PC-3 (cell line): ENCODE measurements at regions not wholly inside any gene's neighbourhood (a gene's known extent, or its start where the extent isn't known, plus 50 kb on each side); places are given as distances from the start of the nearest gene placed in this dataset.
"Not testable (repeated sequence)": the region's sequence is repeated elsewhere in the genome, so short reads cannot be mapped to it uniquely, and the experiment has no call there.

ENCODE experiments used
- ATAC-seq: fragments of 200-7000 bp; cut with Tn5 transposase; 2 replicates; pipeline ENCODE4 v1.9.1; 2020; ENCODE audit warnings: mild to moderate bottlenecking, moderate library complexity
- BruUV-seq: library from RNA; stranded (reverse); fragments of 400-500 nt; replicated peaks from 2 replicates; lab custom pipeline; 2021; lab: Mats Ljungman, UMichigan
- CTCF ChIA-PET: fragments of 300-600 bp; sonication (Branson Sonifier 250); formaldehyde crosslinking; loops from one replicate; lab custom pipeline; 2022; ENCODE audit warnings: antibody characterized with exemption; lab: Charles Lee
- POLR2A ChIA-PET: fragments of 300-600 bp; sonication (Branson Sonifier 250); formaldehyde crosslinking; loops from one replicate; lab custom pipeline; 2022; ENCODE audit warnings: antibody characterized with exemption; ENCODE audit not compliant: unreplicated experiment; lab: Charles Lee
- DNase-seq: peaks from one replicate; pipeline ENCODE4 v3.0.0-alpha.2; 2015
- H2AFZ ChIP-seq: fragments of 300-600 bp; sonication (generic); 2 replicates; pipeline ENCODE4 v1.6.0; 2016; ENCODE audit warnings: antibody characterized with exemption, low read length
- H3F3A ChIP-seq: fragments of 300-600 bp; sonication (generic); one replicate; pipeline ENCODE4 v1.6.0; 2017; ENCODE audit warnings: antibody characterized with exemption, low read length, control low read depth, mild to moderate bottlenecking; ENCODE audit not compliant: unreplicated experiment
- H3K27ac ChIP-seq: fragments of 300-600 bp; sonication (generic); 2 replicates; pipeline ENCODE4 v1.5.1; 2016; ENCODE audit warnings: mild to moderate bottlenecking, low read length
- H3K27me3 ChIP-seq: fragments of 300-600 bp; sonication (generic); 2 replicates; pipeline ENCODE4 v1.6.1; 2016; ENCODE audit warnings: low read length, mixed read lengths
- H3K36me3 ChIP-seq: fragments of 300-600 bp; sonication (generic); 2 replicates; pipeline ENCODE4 v1.6.1; 2016; ENCODE audit warnings: low read depth, mixed run types, low read length, mixed read lengths
- H3K4me1 ChIP-seq: fragments of 300-600 bp; sonication (generic); 2 replicates; pipeline ENCODE4 v1.5.1; 2016; ENCODE audit warnings: low read length; ENCODE audit not compliant: insufficient read depth
- H3K4me2 ChIP-seq: fragments of 300-600 bp; sonication (generic); 2 replicates; pipeline ENCODE4 v1.6.0; 2016; ENCODE audit warnings: low read length
- H3K4me3 ChIP-seq: fragments of 300-600 bp; sonication (generic); 2 replicates; pipeline ENCODE4 v1.5.1; 2016; ENCODE audit warnings: mild to moderate bottlenecking, low read length, mixed read lengths
- H3K79me2 ChIP-seq: fragments of 300-600 bp; sonication (generic); 2 replicates; pipeline ENCODE4 v1.6.1; 2017; ENCODE audit warnings: low read length, mixed read lengths
- H3K9ac ChIP-seq: fragments of 300-600 bp; sonication (generic); 2 replicates; pipeline ENCODE4 v1.6.0; 2016; ENCODE audit warnings: mild to moderate bottlenecking, low read length
- H3K9me2 ChIP-seq: fragments of 300-600 bp; sonication (generic); replicated peaks from 2 replicates; pipeline ENCODE4 v1.6.1; 2016; ENCODE audit warnings: mixed run types, low read length, mixed read lengths
- H3K9me3 ChIP-seq: fragments of 300-600 bp; sonication (generic); 2 replicates; pipeline ENCODE4 v1.6.1; 2016; ENCODE audit warnings: low read length, mixed read lengths
- H4K20me1 ChIP-seq: fragments of 300-600 bp; sonication (generic); 2 replicates; pipeline ENCODE4 v1.6.1; 2016; ENCODE audit warnings: low read length, mixed read lengths
- EZH2 ChIP-seq: fragments of 300-600 bp; sonication (generic); IDR thresholded peaks from one replicate; pipeline ENCODE4 v1.6.1; 2017; ENCODE audit warnings: antibody characterized with exemption, mild to moderate bottlenecking, low read length; ENCODE audit not compliant: unreplicated experiment
- EZH2phosphoT487 ChIP-seq: fragments of 300-600 bp; sonication (generic); IDR thresholded peaks from 2 replicates; pipeline ENCODE4 v1.6.1; 2018; ENCODE audit warnings: mild to moderate bottlenecking, antibody characterized with exemption, low read length, borderline replicate concordance
- intact Hi-C: fragments of 100-400 bp; cut with micrococcal nuclease; formaldehyde crosslinking; loops from 2 replicates; pipeline ENCODE4 v1.9.0; 2023
- TF ChIP-seq, protein P1 (sequence below): fragments of 300-600 bp; sonication (generic); conservative IDR thresholded peaks from 2 replicates; pipeline ENCODE4 v1.5.1; 2017; ENCODE audit warnings: antibody characterized with exemption, low read depth, mild to moderate bottlenecking, low read length

DNA sequence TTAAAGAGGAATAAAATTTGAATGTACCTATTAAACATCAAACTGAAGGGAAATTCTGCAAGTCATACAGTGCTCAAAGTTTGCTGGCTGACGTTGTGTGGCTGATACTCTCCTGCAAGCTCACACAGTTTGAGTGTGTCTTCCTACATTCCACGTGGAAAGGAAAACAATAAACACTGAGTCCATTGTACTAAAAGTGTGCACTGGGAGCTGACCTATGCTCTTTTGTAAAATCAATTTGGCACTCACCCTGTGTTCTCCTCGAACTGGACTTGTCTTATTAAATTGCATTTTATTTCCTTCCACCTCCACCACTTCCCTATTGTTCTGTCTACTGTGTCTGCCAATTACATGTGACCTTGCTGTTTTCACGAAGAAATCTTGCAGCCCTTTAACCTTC is 458.0 kb downstream of the CPS1 start:
- Histone ChIP-seq H3K9me2 (no peaks in the 10 kb centered on the region), H3K9ac (no peak overlapping the region), H3K27me3 (peaks cover 22% of the 10 kb centered on the region), H4K20me1 (no peaks in the 10 kb centered on the region), H3K27ac (no peak overlapping the region), H3K36me3 (no peaks in the 10 kb centered on the region), H3F3A (no peaks in the 10 kb centered on the region), H3K4me3 (no peak overlapping the region), H3K79me2 (no peaks in the 10 kb centered on the region), H3K4me1 (no peaks in the 10 kb centered on the region), H3K4me2 (no peak overlapping the region), H2AFZ (no peak overlapping the region), H3K9me3 (no peaks in the 10 kb centered on the region)
- no peak for DNase-seq
- ChIA-PET CTCF (no interaction called here), POLR2A (no interaction called here)
- no TSS peak for BruUV-seq
- ATAC-seq: no peak
- intact Hi-C loops: no loop called here
- TF ChIP-seq EZH2 (no peak), EZH2phosphoT487 (no peak)
- TF ChIP-seq, protein P1, sequence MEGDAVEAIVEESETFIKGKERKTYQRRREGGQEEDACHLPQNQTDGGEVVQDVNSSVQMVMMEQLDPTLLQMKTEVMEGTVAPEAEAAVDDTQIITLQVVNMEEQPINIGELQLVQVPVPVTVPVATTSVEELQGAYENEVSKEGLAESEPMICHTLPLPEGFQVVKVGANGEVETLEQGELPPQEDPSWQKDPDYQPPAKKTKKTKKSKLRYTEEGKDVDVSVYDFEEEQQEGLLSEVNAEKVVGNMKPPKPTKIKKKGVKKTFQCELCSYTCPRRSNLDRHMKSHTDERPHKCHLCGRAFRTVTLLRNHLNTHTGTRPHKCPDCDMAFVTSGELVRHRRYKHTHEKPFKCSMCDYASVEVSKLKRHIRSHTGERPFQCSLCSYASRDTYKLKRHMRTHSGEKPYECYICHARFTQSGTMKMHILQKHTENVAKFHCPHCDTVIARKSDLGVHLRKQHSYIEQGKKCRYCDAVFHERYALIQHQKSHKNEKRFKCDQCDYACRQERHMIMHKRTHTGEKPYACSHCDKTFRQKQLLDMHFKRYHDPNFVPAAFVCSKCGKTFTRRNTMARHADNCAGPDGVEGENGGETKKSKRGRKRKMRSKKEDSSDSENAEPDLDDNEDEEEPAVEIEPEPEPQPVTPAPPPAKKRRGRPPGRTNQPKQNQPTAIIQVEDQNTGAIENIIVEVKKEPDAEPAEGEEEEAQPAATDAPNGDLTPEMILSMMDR: no peak

DNA sequence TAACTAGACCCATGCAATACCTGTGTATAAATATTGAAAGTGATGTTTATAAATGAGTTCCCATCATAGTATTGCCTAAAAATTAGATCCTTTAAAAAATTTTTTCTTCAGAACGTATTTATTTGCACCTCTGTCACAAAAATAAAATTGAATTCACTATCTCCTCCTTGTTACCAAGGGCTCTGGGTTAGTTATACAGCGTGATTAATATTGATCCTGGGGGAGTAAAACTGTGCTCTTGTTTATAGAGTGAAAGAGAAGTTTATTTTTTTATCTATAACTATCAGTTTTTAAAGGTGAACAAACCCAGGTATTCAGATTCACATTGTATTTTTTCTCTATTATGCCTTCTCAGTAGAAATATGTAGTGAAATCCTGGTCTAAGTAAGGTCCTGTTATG is 458.5 kb downstream of the CPS1 start:
- no peak overlapping the region for H3K27ac ChIP-seq
- ATAC-seq (no peak), DNase-seq (no peak)
- no peaks in the 10 kb centered on the region for H3K9me2 ChIP-seq
- no TSS peak for BruUV-seq
- H3F3A ChIP-seq: no peaks in the 10 kb centered on the region
- intact Hi-C loops: no loop called here
- peaks cover 22% of the 10 kb centered on the region for H3K27me3 ChIP-seq
- no peak overlapping the region for H2AFZ ChIP-seq
- ChIA-PET POLR2A (no interaction called here), CTCF (no interaction called here)
- no peaks in the 10 kb centered on the region for H3K79me2 ChIP-seq
- no peaks in the 10 kb centered on the region for H3K36me3 ChIP-seq
- H4K20me1 ChIP-seq: no peaks in the 10 kb centered on the region
- no peaks in the 10 kb centered on the region for H3K4me1 ChIP-seq
- no peak for TF ChIP-seq EZH2phosphoT487
- TF ChIP-seq, protein P1: no peak
- H3K9ac ChIP-seq: no peak overlapping the region
- no peaks in the 10 kb centered on the region for H3K9me3 ChIP-seq
- no peak overlapping the region for H3K4me3 ChIP-seq
- no peak overlapping the region for H3K4me2 ChIP-seq

DNA sequence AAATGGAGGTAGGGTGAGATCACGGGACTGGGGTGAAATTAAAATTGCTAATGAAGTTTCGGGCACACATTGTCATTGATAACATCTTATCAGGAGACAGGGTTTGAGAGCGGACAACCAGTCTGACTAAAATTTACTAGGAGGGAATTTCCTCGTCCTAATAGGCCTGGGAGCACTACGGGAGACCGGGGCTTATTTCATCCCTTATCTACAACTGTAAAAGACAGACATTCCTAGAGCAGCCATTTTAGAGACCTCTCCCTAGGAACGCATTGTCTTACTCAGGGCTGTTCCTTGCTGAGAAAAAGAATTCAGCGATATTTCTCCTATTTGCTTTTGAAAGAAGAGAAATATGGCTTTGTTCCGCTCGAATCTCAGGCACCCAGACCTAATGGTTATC is 468.7 kb downstream of the CPS1 start:
- H3K9me2 ChIP-seq, H2AFZ ChIP-seq, CTCF ChIA-PET, H3F3A ChIP-seq, H3K4me1 ChIP-seq, ATAC-seq, H3K9me3 ChIP-seq, H3K36me3 ChIP-seq, POLR2A ChIA-PET, BruUV-seq, H3K27me3 ChIP-seq, H3K27ac ChIP-seq, intact Hi-C loops, H3K9ac ChIP-seq, DNase-seq, H4K20me1 ChIP-seq, H3K79me2 ChIP-seq, H3K4me2 ChIP-seq, H3K4me3 ChIP-seq: not testable (repeated sequence)
